HepG2 (cell line): ENCODE measurements at regions not wholly inside any gene's neighbourhood (a gene's known extent, or its start where the extent isn't known, plus 50 kb on each side); places are given as distances from the start of the nearest gene placed in this dataset.

ENCODE experiments used
- NCOR1 ChIP-seq: fragments of 200-600 bp; sonication (generic); IDR thresholded peaks from 2 replicates; pipeline ENCODE4 v1.7.0; 2017; ENCODE audit warnings: antibody characterized with exemption, low read length, borderline replicate concordance
- SRSF4 ChIP-seq: fragments of 200-400 bp; formaldehyde crosslinking; IDR thresholded peaks from one replicate; pipeline ENCODE4 v1.6.1; 2018; ENCODE audit warnings: mild to moderate bottlenecking, low read depth, low read length, moderate library complexity; ENCODE audit not compliant: poor library complexity, severe bottlenecking
- ZNF563 ChIP-seq: sonication (generic); formaldehyde crosslinking; IDR thresholded peaks from 2 replicates; pipeline ENCODE4 v1.8.0; 2022; ENCODE audit warnings: mild to moderate bottlenecking, moderate library complexity, missing genetic modification reagents
- ZNF75D ChIP-seq: sonication (generic); formaldehyde crosslinking; IDR thresholded peaks from 2 replicates; pipeline ENCODE4 v1.8.1; 2023; ENCODE audit warnings: missing genetic modification reagents, mild to moderate bottlenecking, borderline replicate concordance
- ZNF772 ChIP-seq: sonication (generic); formaldehyde crosslinking; IDR thresholded peaks from 2 replicates; pipeline ENCODE4 v1.5.0; 2020; ENCODE audit warnings: mild to moderate bottlenecking, missing genetic modification reagents
- TF ChIP-seq, protein P1 (sequence below), 2 experiments: sonication (generic) in 1 of 2; formaldehyde crosslinking in 1 of 2; IDR thresholded peaks; 2 replicates each; pipeline versions ENCODE4 v1.6.1 to v1.9.0; 2014 to 2022; ENCODE audit warnings: antibody characterized with exemption in 1 of 2, borderline replicate concordance in 1 of 2, inconsistent platforms in 1 of 2, low read depth in 1 of 2, missing genetic modification reagents in 1 of 2
- TF ChIP-seq, protein P2 (sequence below): sonication (generic); formaldehyde crosslinking; IDR thresholded peaks from 2 replicates; pipeline ENCODE4 v1.4.0; 2020; ENCODE audit warnings: missing genetic modification reagents, mild to moderate bottlenecking, borderline replicate concordance

DNA sequence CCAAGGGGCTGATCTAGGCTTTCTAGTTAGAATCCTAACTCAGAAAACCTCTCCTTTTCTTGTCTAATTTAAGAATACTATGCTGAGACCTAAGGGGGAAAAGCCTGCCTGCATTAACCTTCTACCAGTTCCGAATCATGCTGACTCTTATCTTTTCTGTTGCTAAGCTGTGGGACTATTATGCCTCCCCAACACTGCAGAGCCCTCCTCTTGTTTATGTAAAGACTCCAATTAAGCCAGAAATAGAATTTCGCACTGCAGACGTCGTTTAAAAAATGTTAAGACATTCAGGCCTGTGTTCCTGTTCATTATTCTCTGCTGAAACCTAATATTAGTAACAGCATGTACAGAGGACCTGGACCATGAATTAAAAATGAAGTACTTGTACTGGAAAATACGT lies 310.6 kb upstream of the ATP11B start (continued):
- TF ChIP-seq ZNF772 (no peak), ZNF75D (CRISPR knock-in tag) (no peak), SRSF4 (no peak), NCOR1 (no peak), ZNF563 (CRISPR knock-in tag) (no peak)
- TF ChIP-seq, protein P1, sequence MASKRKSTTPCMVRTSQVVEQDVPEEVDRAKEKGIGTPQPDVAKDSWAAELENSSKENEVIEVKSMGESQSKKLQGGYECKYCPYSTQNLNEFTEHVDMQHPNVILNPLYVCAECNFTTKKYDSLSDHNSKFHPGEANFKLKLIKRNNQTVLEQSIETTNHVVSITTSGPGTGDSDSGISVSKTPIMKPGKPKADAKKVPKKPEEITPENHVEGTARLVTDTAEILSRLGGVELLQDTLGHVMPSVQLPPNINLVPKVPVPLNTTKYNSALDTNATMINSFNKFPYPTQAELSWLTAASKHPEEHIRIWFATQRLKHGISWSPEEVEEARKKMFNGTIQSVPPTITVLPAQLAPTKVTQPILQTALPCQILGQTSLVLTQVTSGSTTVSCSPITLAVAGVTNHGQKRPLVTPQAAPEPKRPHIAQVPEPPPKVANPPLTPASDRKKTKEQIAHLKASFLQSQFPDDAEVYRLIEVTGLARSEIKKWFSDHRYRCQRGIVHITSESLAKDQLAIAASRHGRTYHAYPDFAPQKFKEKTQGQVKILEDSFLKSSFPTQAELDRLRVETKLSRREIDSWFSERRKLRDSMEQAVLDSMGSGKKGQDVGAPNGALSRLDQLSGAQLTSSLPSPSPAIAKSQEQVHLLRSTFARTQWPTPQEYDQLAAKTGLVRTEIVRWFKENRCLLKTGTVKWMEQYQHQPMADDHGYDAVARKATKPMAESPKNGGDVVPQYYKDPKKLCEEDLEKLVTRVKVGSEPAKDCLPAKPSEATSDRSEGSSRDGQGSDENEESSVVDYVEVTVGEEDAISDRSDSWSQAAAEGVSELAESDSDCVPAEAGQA (IDR thresholded peaks at IDR 0.05; ENCODE audit: low read depth): no peak
- TF ChIP-seq, protein P1 (CRISPR knock-in tag; IDR thresholded peaks at IDR 0.05; ENCODE audit: borderline replicate concordance): no peak
- TF ChIP-seq, protein P2, sequence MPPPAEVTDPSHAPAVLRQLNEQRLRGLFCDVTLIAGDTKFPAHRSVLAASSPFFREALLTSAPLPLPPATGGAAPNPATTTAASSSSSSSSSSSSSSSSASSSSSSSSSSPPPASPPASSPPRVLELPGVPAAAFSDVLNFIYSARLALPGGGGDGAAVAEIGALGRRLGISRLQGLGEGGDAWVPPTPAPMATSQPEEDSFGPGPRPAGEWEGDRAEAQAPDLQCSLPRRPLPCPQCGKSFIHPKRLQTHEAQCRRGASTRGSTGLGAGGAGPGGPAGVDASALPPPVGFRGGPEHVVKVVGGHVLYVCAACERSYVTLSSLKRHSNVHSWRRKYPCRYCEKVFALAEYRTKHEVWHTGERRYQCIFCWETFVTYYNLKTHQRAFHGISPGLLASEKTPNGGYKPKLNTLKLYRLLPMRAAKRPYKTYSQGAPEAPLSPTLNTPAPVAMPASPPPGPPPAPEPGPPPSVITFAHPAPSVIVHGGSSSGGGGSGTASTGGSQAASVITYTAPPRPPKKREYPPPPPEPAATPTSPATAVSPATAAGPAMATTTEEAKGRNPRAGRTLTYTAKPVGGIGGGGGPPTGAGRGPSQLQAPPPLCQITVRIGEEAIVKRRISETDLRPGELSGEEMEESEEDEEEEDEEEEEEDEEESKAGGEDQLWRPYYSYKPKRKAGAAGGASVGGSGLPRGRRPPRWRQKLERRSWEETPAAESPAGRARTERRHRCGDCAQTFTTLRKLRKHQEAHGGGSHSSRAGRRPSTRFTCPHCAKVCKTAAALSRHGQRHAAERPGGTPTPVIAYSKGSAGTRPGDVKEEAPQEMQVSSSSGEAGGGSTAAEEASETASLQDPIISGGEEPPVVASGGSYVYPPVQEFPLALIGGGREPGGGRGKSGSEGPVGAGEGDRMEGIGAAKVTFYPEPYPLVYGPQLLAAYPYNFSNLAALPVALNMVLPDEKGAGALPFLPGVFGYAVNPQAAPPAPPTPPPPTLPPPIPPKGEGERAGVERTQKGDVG (CRISPR knock-in tag): no peak
